CD14-positive monocyte (primary cell): ENCODE measurements at regions not wholly inside any gene's neighbourhood (a gene's known extent, or its start where the extent isn't known, plus 50 kb on each side); places are given as distances from the start of the nearest gene placed in this dataset.

ENCODE experiments used
- DNase-seq, 3 donors: peaks; one replicate each; pipeline ENCODE4 v3.0.0-alpha.2; 2011 to 2022
- H2AFZ ChIP-seq: 2 replicates; pipeline ENCODE4 v1.6.0; 2012; ENCODE audit warnings: mild to moderate bottlenecking, low read depth, low read length, inconsistent platforms; ENCODE audit not compliant: insufficient read depth, poor library complexity, severe bottlenecking
- H3K27ac ChIP-seq, 2 donors: 1 replicate in 1 of 2; 2 replicates in 1 of 2; pipeline ENCODE4 v1.5.1; 2012 to 2013; ENCODE audit warnings: low read length in 2 of 2, control low read depth in 1 of 2, inconsistent platforms in 1 of 2, low read depth in 1 of 2, mild to moderate bottlenecking in 1 of 2
- H3K27me3 ChIP-seq, 2 donors: one replicate each; pipeline versions ENCODE4 v1.6.0 to v1.6.1; 2011 to 2013; ENCODE audit warnings: low read length in 2 of 2; ENCODE audit not compliant: control insufficient read depth in 2 of 2, insufficient read depth in 2 of 2
- H3K36me3 ChIP-seq, 2 donors: replicated peaks in 1 of 2; 1 replicate in 1 of 2; 2 replicates in 1 of 2; pipeline versions ENCODE4 v1.5.1 to v1.6.1; 2012 to 2013; ENCODE audit warnings: low read length in 2 of 2, control low read depth in 1 of 2, inconsistent platforms in 1 of 2, mild to moderate bottlenecking in 1 of 2; ENCODE audit not compliant: insufficient read depth in 2 of 2, control insufficient read depth in 1 of 2
- H3K4me1 ChIP-seq, 2 donors: 1 replicate in 1 of 2; 2 replicates in 1 of 2; pipeline versions ENCODE4 v1.5.1 to v1.6.1; 2012 to 2013; ENCODE audit warnings: low read length in 2 of 2, control low read depth in 1 of 2, inconsistent platforms in 1 of 2, mild to moderate bottlenecking in 1 of 2, moderate library complexity in 1 of 2; ENCODE audit not compliant: insufficient read depth in 2 of 2, control insufficient read depth in 1 of 2
- H3K4me2 ChIP-seq: replicated peaks from 2 replicates; pipeline ENCODE3; 2012; ENCODE audit warnings: low read length, moderate library complexity, mild to moderate bottlenecking; ENCODE audit not compliant: poor library complexity, severe bottlenecking; ENCODE audit errors: extremely low read depth
- H3K4me3 ChIP-seq, 3 experiments: fragments of 200-600 bp in 1 of 3; sonication (generic) in 1 of 3; replicated peaks in 1 of 3; 1 replicate in 2 of 3; 2 replicates in 1 of 3; pipeline ENCODE4 v1.5.1; 2011 to 2013; ENCODE audit warnings: low read length in 3 of 3, mild to moderate bottlenecking in 3 of 3, control low read depth in 2 of 3, low read depth in 2 of 3, inconsistent platforms in 1 of 3, moderate library complexity in 1 of 3
- H3K79me2 ChIP-seq: 2 replicates; pipeline ENCODE4 v1.6.0; 2012; ENCODE audit warnings: mild to moderate bottlenecking, control low read depth, inconsistent platforms, low read length, moderate library complexity; ENCODE audit not compliant: insufficient read depth
- H3K9ac ChIP-seq: 2 replicates; pipeline ENCODE4 v1.6.0; 2017; ENCODE audit warnings: low read length, mild to moderate bottlenecking; ENCODE audit not compliant: insufficient read depth, poor library complexity, severe bottlenecking
- H3K9me3 ChIP-seq, 2 donors: replicated peaks in 1 of 2; 1 replicate in 1 of 2; 2 replicates in 1 of 2; pipeline versions ENCODE4 v1.5.1 to v1.6.1; 2012 to 2013; ENCODE audit warnings: low read length in 2 of 2, control low read depth in 1 of 2; ENCODE audit not compliant: control insufficient read depth in 1 of 2, insufficient read depth in 1 of 2
- H4K20me1 ChIP-seq: 2 replicates; pipeline ENCODE4 v1.6.0; 2012; ENCODE audit warnings: mild to moderate bottlenecking, low read length, control low read depth, moderate library complexity; ENCODE audit not compliant: insufficient read depth
- H3K27ac Mint-ChIP-seq, 7 donors: one replicate each; pipeline ENCODE4 v1.8.0; 2020; ENCODE audit warnings: mild to moderate bottlenecking in 7 of 7, mixed read lengths in 7 of 7, moderate library complexity in 6 of 7, inconsistent platforms in 2 of 7
- H3K27me3 Mint-ChIP-seq, 3 donors: one replicate each; pipeline ENCODE4 v1.8.0; 2021 to 2022; ENCODE audit warnings: low read depth in 3 of 3, mild to moderate bottlenecking in 3 of 3, mixed read lengths in 3 of 3, moderate library complexity in 3 of 3, inconsistent platforms in 1 of 3
- H3K36me3 Mint-ChIP-seq, 2 donors: one replicate each; pipeline ENCODE4 v1.8.0; 2020; ENCODE audit warnings: mixed read lengths in 2 of 2, inconsistent platforms in 1 of 2, mild to moderate bottlenecking in 1 of 2
- H3K4me1 Mint-ChIP-seq: one replicate; pipeline ENCODE4 v1.8.0; 2020; ENCODE audit warnings: mild to moderate bottlenecking, mixed read lengths
- H3K4me3 Mint-ChIP-seq, 2 donors: one replicate each; pipeline ENCODE4 v1.8.0; 2020; ENCODE audit warnings: mild to moderate bottlenecking in 2 of 2, mixed read lengths in 2 of 2, moderate library complexity in 1 of 2
- H3K9me3 Mint-ChIP-seq, 7 donors: one replicate each; pipeline ENCODE4 v1.8.0; 2020 to 2022; ENCODE audit warnings: mixed read lengths in 7 of 7, mild to moderate bottlenecking in 6 of 7, moderate library complexity in 6 of 7, inconsistent platforms in 2 of 7
- CTCF ChIP-seq: fragments of 200-600 bp; IDR thresholded peaks from one replicate; pipeline ENCODE4 v1.8.0; 2022; ENCODE audit warnings: antibody characterized with exemption, mild to moderate bottlenecking
- WGBS: methylation state at CpG from one replicate; pipeline ENCODE4 v1.1.5; 2013; ENCODE audit warnings: missing lambda C conversion rate; ENCODE audit not compliant: insufficient coverage; 5-methylcytosine and 5-hydroxymethylcytosine counted together
- intact Hi-C, 2 donors: fragments of 100-400 bp; cut with micrococcal nuclease; formaldehyde crosslinking; loops; one replicate each; pipeline versions ENCODE4 v1.15.0 to v1.15.1; 2023

GRCh38 chr9:3608011-3608410, 82.2 kb upstream of the RFX3 start:
- H3K27me3 Mint-ChIP-seq = no peaks in the 10 kb centered on the region
- intact Hi-C loops = no loop called here
- H3K36me3 Mint-ChIP-seq = no peaks in the 10 kb centered on the region
- no peak overlapping the region for H3K4me3 ChIP-seq
- no peaks in the 10 kb centered on the region for H3K27me3 ChIP-seq
- peaks cover 0 to 16% (median 3%) of the 10 kb centered on the region in 7 donors for H3K9me3 Mint-ChIP-seq
- no peak overlapping the region for H3K27ac Mint-ChIP-seq
- no peaks in the 10 kb centered on the region for H3K79me2 ChIP-seq
- no peaks in the 10 kb centered on the region for H3K36me3 ChIP-seq
- WGBS = no CpG with 5 or more reads among the region's 5 CpGs
- DNase-seq = no peak
- no peak overlapping the region for H3K9ac ChIP-seq
- H4K20me1 ChIP-seq = no peaks in the 10 kb centered on the region
- no peak overlapping the region for H3K4me2 ChIP-seq
- no peaks in the 10 kb centered on the region for H3K4me1 Mint-ChIP-seq
- TF ChIP-seq CTCF = no peak
- H2AFZ ChIP-seq = no peak overlapping the region
- H3K4me1 ChIP-seq = no peaks in the 10 kb centered on the region
- no peak overlapping the region for H3K4me3 Mint-ChIP-seq
- no peak overlapping the region for H3K27ac ChIP-seq
- no peaks in the 10 kb centered on the region for H3K9me3 ChIP-seq

GRCh38 chr9:3600672-3601071, 74.9 kb upstream of the RFX3 start:
- Histone ChIP-seq H3K79me2 (no peaks in the 10 kb centered on the region), H3K27me3 (no peaks in the 10 kb centered on the region), H2AFZ (no peak overlapping the region), H3K36me3 (no peaks in the 10 kb centered on the region), H3K4me1 (no peaks in the 10 kb centered on the region), H3K4me2 (no peak overlapping the region), H3K9ac (no peak overlapping the region), H3K4me3 (no peak overlapping the region), H4K20me1 (no peaks in the 10 kb centered on the region), H3K27ac (no peak overlapping the region), H3K9me3 (peaks cover 0 to 3% of the 10 kb centered on the region in 2 donors)
- 94% methylated on average over 3 of the region's 3 CpGs for WGBS
- intact Hi-C loops = no loop called here
- H3K4me3 Mint-ChIP-seq = no peak overlapping the region
- TF ChIP-seq CTCF = no peak
- H3K9me3 Mint-ChIP-seq = peaks cover 0 to 7% (median 4%) of the 10 kb centered on the region in 7 donors
- H3K27ac Mint-ChIP-seq = no peak overlapping the region
- no peaks in the 10 kb centered on the region for H3K4me1 Mint-ChIP-seq
- H3K27me3 Mint-ChIP-seq = no peaks in the 10 kb centered on the region
- no peaks in the 10 kb centered on the region for H3K36me3 Mint-ChIP-seq
- no peak for DNase-seq
